Spleen (tissue), 11 donors: ENCODE measurements at regions not wholly inside any gene's neighbourhood (a gene's known extent, or its start where the extent isn't known, plus 50 kb on each side); places are given as distances from the start of the nearest gene placed in this dataset.

Experiments used
- DNase-seq: peaks from one replicate; pipeline ENCODE4 v3.0.0-alpha.2; 2020
- H3K27ac ChIP-seq, 8 donors: fragments of 200-600 bp; sonication (generic) in 7 of 8; 1 replicate in 4 of 8; 2 replicates in 4 of 8; pipeline versions ENCODE4 v1.5.0 to v1.8.0; 2016 to 2021; ENCODE audit warnings: inconsistent platforms in 4 of 8, mild to moderate bottlenecking in 4 of 8, moderate library complexity in 1 of 8
- H3K27me3 ChIP-seq, 7 donors: fragments of 200-600 bp; sonication (generic) in 6 of 7; replicated peaks in 1 of 7; 1 replicate in 4 of 7; 2 replicates in 3 of 7; pipeline versions ENCODE4 v1.5.0 to v1.8.0; 2016 to 2021; ENCODE audit warnings: inconsistent platforms in 3 of 7, mild to moderate bottlenecking in 1 of 7
- H3K36me3 ChIP-seq, 6 donors: fragments of 200-600 bp; sonication (generic) in 5 of 6; 1 replicate in 4 of 6; 2 replicates in 2 of 6; pipeline versions ENCODE4 v1.5.0 to v1.8.0; 2016 to 2021; ENCODE audit warnings: inconsistent platforms in 2 of 6
- H3K4me1 ChIP-seq, 6 donors: fragments of 200-600 bp; sonication (generic) in 5 of 6; 1 replicate in 3 of 6; 2 replicates in 3 of 6; pipeline versions ENCODE4 v1.5.0 to v1.8.0; 2016 to 2021; ENCODE audit warnings: inconsistent platforms in 3 of 6
- H3K4me3 ChIP-seq, 8 donors: fragments of 200-600 bp; sonication (generic) in 7 of 8; 1 replicate in 4 of 8; 2 replicates in 4 of 8; pipeline versions ENCODE4 v1.5.0 to v1.8.0; 2016 to 2021; ENCODE audit warnings: inconsistent platforms in 4 of 8, mild to moderate bottlenecking in 4 of 8, moderate library complexity in 2 of 8
- H3K9me3 ChIP-seq, 8 donors: fragments of 200-600 bp; sonication (generic) in 7 of 8; 1 replicate in 4 of 8; 2 replicates in 4 of 8; pipeline versions ENCODE4 v1.5.0 to v1.8.0; 2016 to 2021; ENCODE audit warnings: inconsistent platforms in 4 of 8
- POLR2A ChIP-seq, 3 donors: fragments of 450-650 bp; IDR thresholded peaks; one replicate each; pipeline ENCODE4 v1.5.1; 2017; ENCODE audit warnings: antibody characterized with exemption in 3 of 3, mild to moderate bottlenecking in 1 of 3
- POLR2AphosphoS5 ChIP-seq, 3 donors: sonication (generic); formaldehyde crosslinking; IDR thresholded peaks; one replicate each; pipeline ENCODE4 v1.5.1; 2017; ENCODE audit warnings: antibody characterized with exemption in 3 of 3
- WGBS, 5 donors: extraction: QIAGEN DNeasy Blood & Tissue Kit in 3 of 5; methylation state at CpG; one replicate each; pipeline versions ENCODE4 v1.1.5 to v1.1.7; 2013 to 2018; 5-methylcytosine and 5-hydroxymethylcytosine counted together
- intact Hi-C: fragments of 100-400 bp; cut with DNase I; formaldehyde crosslinking; loops from one replicate; pipeline ENCODE4 v1.15.0; 2023; ENCODE audit warnings: low total_unique reads
- TF ChIP-seq, protein P1 (sequence below), 11 experiments: fragments of 200-600 bp in 7 of 11; fragments of 450-650 bp in 4 of 11; sonication (generic) in 4 of 11; IDR thresholded peaks in 8 of 11; conservative IDR thresholded peaks in 3 of 11; 1 replicate in 7 of 11; 2 replicates in 4 of 11; pipeline versions ENCODE4 v1.4.0 to v1.8.0; 2016 to 2021; ENCODE audit warnings: antibody characterized with exemption in 11 of 11, inconsistent platforms in 4 of 11, mild to moderate bottlenecking in 1 of 11
- donor health status: healthy with polysubstance abuse.
- donor health status: DM: no; HTN: no; CAD: no; lungs with moderate emphysema.
- donor health status: DM: no; HTN: no; CAD: no.
- donor health status: Bipolar disorder and iron deficiency.
- donor health status: healthy.
- donor health status: DM: no; HTN: no; CAD: no.
- donor health status: DM: yes; HTN: yes; CAD: no.

DNA sequence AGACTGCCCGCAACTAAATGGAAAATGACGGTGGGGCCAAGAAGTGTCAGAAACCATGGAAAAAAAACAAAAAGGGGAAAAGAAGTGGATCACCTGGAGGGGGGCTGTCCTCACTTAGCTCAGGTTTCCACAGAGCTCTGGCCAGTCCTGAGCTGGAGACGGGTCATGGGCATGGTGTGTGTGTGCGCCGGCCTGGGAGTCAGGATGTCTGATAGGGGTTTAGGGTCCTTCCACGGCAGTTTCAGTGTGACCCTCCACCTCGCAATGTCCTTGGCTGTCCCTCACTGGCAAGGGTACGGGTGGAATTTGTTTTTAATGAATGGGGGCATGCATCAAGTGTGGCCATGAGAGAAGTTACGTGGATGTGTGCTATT lies 133.2 kb upstream of the MEIS1 start:
- no peaks in the 10 kb centered on the region for H3K4me1 ChIP-seq
- H3K4me3 ChIP-seq, result no peak overlapping the region

DNA sequence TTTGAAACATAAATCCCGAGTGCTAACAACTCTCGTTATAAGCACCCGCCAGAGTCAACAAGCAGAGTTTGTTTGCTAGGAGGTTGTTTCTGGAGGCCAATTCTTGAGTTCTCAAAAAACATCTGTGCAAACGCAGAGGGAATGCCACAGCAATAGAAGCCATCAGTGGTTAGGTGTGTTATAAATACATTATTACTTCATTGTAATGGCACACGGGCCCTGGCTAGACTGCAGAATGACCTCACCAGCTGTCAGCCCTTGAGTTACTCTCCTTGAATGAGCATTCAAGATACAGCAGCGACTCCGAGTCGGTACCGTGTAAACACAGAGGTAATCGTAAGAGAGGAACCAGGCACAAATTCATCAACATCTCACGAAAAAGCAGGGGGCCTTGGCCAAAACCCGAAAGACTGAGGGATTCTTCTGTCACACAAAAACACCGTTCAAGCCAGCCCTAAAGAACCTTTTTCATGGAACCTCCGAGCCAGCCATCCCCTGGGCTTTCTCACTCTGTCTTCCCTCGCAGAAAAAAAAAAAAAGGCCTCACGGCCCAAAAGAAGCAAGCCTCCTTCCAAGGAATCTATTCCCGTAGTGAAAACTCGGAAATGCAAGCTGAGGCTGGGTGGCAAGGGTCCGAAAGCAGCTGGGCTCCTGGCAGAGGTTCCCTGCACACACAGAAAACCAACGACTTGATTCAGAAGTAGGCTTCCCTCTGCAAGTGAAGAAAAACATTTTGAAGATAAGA lies 133.7 kb upstream of the MEIS1 start:
- no peak for TF ChIP-seq POLR2AphosphoS5 (IDR thresholded peaks at IDR 0.05)
- no peak for TF ChIP-seq POLR2A (IDR thresholded peaks at IDR 0.05)
- TF ChIP-seq, protein P1, sequence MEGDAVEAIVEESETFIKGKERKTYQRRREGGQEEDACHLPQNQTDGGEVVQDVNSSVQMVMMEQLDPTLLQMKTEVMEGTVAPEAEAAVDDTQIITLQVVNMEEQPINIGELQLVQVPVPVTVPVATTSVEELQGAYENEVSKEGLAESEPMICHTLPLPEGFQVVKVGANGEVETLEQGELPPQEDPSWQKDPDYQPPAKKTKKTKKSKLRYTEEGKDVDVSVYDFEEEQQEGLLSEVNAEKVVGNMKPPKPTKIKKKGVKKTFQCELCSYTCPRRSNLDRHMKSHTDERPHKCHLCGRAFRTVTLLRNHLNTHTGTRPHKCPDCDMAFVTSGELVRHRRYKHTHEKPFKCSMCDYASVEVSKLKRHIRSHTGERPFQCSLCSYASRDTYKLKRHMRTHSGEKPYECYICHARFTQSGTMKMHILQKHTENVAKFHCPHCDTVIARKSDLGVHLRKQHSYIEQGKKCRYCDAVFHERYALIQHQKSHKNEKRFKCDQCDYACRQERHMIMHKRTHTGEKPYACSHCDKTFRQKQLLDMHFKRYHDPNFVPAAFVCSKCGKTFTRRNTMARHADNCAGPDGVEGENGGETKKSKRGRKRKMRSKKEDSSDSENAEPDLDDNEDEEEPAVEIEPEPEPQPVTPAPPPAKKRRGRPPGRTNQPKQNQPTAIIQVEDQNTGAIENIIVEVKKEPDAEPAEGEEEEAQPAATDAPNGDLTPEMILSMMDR (IDR thresholded peaks at IDR 0.05 in 8 of 11, conservative IDR thresholded peaks at IDR 0.05 in 3 of 11), result no peak
- Histone ChIP-seq H3K4me3 (no peak overlapping the region), H3K9me3 (no peaks in the 10 kb centered on the region), H3K36me3 (no peaks in the 10 kb centered on the region), H3K27me3 (no peaks in the 10 kb centered on the region), H3K4me1 (no peaks in the 10 kb centered on the region), H3K27ac (no peak overlapping the region)
- intact Hi-C loops, result no loop called here
- DNase-seq, result no peak
- WGBS, 5 donors, result 69 to 86% (median 83%) methylated on average over 20 of the region's 20 CpGs

More for the DNA sequence above, 133.2 kb upstream of the MEIS1 start:
- Histone ChIP-seq H3K36me3 (no peaks in the 10 kb centered on the region), H3K9me3 (no peaks in the 10 kb centered on the region), H3K27ac (no peak overlapping the region), H3K27me3 (no peaks in the 10 kb centered on the region)
- TF ChIP-seq, protein P1 (IDR thresholded peaks at IDR 0.05 in 8 of 11, conservative IDR thresholded peaks at IDR 0.05 in 3 of 11), result no peak
- TF ChIP-seq POLR2AphosphoS5 (IDR thresholded peaks at IDR 0.05), result no peak
- TF ChIP-seq POLR2A (IDR thresholded peaks at IDR 0.05), result no peak
- intact Hi-C loops, result no loop called here
- no peak for DNase-seq
- WGBS, 5 donors, result 84 to 89% (median 87%) methylated on average over 9 of the region's 9 CpGs

DNA sequence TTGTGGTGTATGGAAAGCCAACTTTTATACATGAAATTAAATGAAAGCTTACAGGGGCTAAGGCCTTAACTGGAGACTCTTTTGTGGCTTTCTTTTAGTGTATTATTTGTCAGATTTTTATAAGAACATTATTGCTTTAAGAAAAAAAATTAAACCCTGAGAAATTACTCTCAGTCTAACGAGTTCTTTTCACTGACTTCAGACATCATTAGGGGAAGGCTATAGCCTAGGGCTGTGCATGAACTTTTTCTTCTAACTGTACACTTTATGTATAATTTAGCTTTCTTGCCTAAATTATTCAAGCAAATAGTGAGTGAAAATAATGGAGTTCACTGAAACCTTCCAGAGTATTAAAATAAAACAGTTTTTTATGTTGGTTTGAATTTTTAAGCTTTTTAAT lies 151.1 kb upstream of the MEIS1 start:
- Histone ChIP-seq H3K4me3 (no peak overlapping the region), H3K36me3 (no peaks in the 10 kb centered on the region), H3K4me1 (no peaks in the 10 kb centered on the region), H3K27ac (no peak overlapping the region), H3K9me3 (no peaks in the 10 kb centered on the region), H3K27me3 (no peaks in the 10 kb centered on the region)
- TF ChIP-seq, protein P1 (IDR thresholded peaks at IDR 0.05 in 8 of 11, conservative IDR thresholded peaks at IDR 0.05 in 3 of 11), result no peak
- TF ChIP-seq POLR2A (IDR thresholded peaks at IDR 0.05) (no peak), POLR2AphosphoS5 (IDR thresholded peaks at IDR 0.05) (no peak)
- intact Hi-C loops, result no loop called here
- 66 to 85% (median 79%) methylated on average over 1 of the region's 1 CpG for WGBS, 5 donors
- DNase-seq, result no peak

DNA sequence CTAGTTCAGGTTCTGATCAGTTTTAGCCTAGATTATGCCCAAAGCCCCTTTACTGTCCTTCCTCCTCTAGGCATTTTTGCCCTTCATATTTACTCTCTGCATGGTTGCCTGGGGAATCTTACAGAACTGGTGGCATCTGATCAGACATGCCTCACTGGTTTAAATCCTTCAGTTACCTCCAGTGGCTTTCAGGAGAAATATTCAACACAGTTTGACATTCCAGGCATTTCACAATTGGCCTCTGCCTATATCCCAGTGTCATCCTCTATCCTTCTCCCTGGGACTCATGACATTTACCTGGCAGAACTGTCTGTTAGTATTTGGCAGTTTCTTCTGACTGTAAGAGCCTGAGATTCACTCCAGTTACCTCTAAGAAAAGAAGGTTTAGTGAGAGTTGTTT lies 152.9 kb upstream of the MEIS1 start:
- Histone ChIP-seq H3K27ac (no peak overlapping the region), H3K4me1 (no peaks in the 10 kb centered on the region), H3K4me3 (no peak overlapping the region), H3K27me3 (no peaks in the 10 kb centered on the region), H3K9me3 (no peaks in the 10 kb centered on the region), H3K36me3 (no peaks in the 10 kb centered on the region)
- intact Hi-C loops, result no loop called here
- TF ChIP-seq, protein P1 (IDR thresholded peaks at IDR 0.05 in 8 of 11, conservative IDR thresholded peaks at IDR 0.05 in 3 of 11), result no peak
- no peak for TF ChIP-seq POLR2AphosphoS5 (IDR thresholded peaks at IDR 0.05)
- TF ChIP-seq POLR2A (IDR thresholded peaks at IDR 0.05), result no peak
- DNase-seq, result no peak
